SHP77 (cell line): ENCODE measurements at regions not wholly inside any gene's neighbourhood (a gene's known extent, or its start where the extent isn't known, plus 50 kb on each side); places are given as distances from the start of the nearest gene placed in this dataset.
"Not testable (repeated sequence)": the region's sequence is repeated elsewhere in the genome, so short reads cannot be mapped to it uniquely, and the experiment has no call there.

Experiments
- DNase-seq, 2 experiments: peaks; one replicate each; lab custom pipeline; 2025; lab: John Stamatoyannopoulos, UW

DNA sequence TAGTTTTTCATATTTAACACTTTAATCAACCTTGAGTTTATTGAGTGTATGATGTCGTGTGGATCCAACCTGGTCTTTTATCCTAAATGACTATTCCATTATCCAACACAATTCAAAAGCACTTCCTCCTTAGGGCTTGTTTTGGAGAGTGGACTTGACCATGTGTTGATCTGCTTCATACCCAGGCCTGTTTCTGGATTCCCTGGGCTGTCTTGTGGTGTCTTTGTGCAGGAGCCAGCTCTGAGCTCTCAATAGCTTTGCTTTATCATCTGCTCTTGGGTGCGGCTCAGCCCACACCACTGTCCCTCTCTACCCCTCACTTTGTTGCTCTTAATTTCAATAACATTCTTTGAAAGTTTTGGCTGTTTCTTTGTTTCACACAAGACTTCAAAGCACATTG is 70.9 kb upstream of the CHST15 start:
- no peak for DNase-seq

DNA sequence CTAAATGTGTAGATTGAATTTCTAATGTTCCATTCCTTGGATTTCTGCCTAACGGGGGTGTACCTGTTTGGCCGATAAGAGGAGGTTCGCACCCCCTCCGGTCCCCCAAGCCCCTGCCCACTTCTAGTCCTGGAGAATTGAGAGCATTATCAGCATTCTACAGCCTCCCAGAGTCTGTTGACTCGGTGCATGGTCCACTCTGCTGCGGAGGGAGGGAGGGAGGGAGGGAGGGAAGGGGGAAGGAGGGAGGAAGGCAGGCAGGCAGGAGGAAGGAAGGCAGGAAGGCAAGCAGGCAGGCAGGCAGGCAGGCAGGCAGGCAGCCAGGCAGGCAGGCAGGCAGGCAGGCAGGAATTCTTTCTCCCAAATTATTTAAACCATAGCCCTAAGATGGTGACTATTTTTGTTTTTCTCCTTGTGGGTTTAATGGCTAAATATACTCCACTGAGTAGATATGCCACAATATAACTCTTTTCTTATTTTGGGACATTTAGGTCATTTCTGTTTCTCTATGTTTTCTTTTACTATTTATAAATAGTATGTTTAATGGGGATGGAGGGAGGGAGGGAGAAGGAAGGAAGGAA is 69.5 kb upstream of the CHST15 start:
- no peak for DNase-seq

DNA sequence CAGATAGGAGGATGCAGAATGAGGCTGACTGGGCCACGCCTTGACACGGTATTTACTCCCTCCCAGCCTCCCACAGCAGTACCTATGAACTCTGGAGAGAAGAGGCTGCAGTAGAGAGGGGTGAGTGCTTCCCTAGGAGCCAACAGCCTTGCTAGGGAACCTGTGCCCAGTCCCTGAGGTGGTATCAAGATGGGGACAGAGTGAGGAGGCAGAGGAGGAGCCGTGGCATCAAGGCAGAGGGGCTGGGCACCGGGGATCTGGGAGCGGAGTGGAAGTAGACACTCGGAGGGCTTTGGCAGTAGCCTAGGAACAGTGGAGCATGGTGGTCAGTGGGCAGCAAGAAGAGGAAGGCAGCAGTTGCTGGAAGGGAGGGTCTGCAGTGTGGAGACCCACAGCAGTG is 68.7 kb upstream of the CHST15 start:
- no peak for DNase-seq

DNA sequence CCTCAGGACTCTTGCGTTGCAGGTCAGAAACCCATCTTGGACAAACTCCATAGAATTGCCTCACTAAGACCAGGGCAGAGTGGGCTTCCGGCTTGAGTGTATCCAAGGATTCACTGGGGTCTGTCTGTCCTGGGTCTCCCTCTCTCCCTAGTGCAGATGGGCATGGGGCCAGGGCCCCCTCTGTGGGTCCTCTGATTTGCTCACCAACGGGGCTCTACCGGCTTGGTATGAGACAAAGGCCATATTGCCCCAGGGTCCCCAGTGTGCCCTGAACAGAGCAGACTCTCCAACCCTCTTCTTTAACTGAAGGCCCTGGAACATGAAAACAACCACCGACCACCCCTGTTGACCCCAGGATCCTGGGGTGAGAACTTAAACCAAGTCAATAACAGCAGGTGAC is 68.2 kb upstream of the CHST15 start:
- no peak for DNase-seq

DNA sequence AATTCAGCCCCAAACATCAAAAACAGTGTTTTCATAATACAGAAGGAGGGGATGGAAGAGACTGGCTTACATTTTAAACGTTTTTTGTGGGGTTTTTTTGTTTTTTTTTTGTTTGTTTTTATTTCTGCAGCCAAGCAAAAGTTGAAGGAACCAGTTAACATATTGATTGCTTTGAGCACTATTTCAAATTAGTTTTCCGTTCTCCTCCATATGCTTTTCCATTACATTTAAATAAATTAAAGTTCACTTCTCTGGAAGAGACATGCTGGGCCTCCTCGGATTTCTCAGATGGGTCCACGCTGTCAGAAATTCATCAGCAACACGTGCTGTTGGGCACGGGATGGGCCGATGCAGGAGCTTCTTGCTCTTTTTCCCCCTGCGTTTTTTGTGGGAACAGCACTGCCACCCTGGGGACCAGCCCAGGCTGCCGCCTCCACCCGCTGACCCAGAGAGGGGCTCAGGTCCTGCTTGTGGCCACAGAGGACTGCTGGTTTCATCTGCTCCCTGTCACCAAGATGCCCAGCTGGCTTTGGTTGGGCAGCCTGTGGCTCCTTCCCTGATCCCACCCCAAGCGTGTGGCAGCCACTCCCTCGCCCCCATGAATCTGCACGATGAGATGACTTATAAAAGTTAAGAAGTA is 67.7 kb upstream of the CHST15 start:
- DNase-seq = no peak

DNA sequence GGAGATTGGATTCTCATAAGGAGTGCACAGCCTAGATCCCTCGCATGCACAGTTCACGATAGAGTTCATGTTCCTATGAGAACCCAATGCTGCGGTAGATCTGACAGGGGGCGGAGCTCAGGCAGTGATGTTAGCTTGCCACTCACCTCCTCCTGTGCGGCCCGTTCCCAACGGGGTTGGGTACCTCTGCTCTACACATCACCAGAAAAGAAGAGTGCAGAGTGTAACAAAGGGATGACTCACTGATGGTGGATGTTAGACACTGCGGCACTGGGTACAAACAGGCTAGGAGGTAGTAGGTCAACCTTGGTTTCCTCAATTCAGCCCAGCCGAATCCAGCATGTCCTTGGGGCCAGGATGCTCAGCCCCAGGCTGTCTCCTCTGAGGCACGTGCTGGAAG is 66.8 kb upstream of the CHST15 start:
- no peak for DNase-seq

DNA sequence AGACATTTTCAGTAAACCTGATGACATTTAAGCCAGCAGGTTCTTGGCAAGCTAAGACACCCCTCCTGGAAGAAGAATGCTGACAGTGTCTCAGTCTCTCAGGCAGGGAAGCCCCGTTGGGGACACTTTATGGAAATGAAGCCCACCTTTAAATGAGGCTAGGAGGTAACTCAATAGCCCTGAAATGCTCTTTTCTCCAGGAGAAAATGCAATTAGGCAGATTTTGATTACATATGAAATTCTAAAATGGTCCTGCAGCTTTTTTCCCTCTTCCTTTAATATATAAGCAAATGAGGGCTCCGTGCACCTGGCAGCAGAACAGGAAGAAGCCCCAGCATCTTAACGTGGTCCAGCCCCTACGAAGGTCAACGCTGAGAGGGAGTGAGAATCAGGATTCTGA is 65.8 kb upstream of the CHST15 start:
- DNase-seq = no peak

DNA sequence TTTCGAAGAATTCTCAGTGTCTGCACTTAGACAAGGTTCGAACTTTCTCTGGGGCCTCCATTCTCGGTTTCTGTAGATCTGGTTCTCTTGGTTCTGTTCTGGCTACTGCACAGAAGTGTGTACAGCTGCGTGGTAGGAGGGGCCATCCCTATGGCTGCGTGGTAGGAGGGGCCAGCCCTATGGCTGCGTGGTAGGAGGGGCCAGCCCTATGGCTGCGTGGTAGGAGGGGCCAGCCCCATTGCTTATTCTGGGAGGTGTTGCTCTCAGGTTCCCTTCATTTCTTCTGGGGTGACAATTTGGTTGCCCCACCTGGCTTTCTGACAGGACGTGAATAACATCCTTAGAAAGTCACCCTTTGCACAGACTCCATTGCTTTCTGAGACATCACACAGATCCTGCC is 65.2 kb upstream of the CHST15 start:
- no peak for DNase-seq

DNA sequence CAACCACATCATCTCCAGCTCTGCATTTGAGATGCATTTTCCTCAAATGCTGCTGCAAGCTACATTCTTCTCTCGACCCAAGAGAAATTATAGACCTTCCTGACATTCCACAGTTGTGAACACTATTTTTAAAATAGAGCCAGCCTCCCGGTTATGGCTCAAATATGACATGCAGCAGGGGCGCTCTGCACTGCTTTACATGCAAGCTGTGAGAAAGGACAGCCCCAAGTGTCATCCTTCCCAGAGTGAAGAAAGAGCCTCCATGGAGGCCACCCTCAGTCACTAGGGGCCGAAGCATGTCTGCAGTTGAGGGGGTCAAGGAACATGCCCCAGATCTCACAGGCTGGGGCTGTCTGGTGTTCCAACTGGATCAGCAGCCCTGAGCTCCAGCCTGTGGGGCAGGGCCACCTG is 63.9 kb upstream of the CHST15 start:
- no peak for DNase-seq

DNA sequence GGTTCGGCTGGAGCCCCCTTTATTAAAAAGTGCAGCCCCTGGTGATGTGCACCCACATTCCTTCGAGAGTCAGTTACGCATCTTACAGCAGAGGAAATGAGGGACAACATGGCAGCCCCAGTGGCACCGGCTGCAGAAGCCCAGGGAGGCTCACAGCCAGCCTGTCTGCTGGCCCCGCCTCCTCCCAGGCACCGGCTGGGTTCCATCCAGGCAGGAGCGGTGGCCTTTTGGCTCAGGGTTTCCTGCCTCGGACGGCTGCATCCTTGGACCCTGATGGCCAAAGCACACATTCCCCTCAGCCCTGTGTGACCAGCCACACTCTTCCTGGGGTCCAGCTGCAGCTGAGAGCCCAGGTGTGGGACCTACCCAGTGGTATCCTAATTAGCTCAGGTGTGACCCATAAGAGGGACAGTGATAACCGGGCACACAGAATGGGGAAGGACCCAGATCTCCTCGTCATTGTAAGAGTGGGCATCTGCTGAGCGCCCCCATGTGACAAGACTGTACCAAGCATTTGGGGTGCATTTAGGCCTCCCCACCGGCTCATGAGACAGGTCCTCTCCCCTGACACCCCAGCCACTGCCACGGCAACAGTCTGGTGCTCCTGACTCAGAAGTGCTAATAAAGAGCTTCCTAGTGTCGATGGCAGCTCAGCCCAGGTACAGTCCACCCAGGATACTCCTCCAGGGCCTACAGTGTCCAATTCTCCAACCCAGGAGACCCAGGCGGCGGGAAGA is 63.3 kb upstream of the CHST15 start:
- DNase-seq = no peak

DNA sequence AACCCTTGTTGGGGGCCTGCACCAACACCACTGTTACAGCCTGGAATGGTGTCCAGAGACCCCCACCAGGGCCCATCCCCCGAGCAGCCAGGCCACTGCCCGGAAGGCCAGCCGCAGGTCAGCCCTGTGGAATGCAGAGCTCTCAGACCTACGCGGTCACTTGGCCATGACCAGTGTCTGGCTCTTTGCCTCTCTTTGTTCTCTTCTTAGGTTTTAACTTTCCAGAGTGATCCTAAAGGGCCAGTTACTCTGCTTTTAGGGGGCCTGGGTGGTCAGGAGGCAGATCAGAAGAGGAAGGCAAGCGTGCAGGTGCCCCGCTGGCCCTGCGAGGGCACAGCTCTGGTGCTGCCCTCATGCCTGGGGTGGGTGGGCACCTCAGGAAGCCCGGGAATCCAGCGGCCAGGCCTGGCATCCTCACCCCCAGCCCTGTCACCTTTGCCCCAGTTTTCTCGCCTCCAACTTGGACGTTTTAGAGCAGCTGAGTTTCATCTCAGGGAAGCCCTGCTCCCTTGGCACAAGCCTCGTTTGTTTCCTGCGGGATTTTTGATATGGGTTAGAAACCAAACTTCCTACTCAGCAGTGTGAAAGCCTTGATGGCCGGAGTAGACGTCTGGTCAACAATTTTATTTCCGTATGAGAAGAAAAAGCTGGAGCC is 62.5 kb upstream of the CHST15 start:
- DNase-seq = no peak

DNA sequence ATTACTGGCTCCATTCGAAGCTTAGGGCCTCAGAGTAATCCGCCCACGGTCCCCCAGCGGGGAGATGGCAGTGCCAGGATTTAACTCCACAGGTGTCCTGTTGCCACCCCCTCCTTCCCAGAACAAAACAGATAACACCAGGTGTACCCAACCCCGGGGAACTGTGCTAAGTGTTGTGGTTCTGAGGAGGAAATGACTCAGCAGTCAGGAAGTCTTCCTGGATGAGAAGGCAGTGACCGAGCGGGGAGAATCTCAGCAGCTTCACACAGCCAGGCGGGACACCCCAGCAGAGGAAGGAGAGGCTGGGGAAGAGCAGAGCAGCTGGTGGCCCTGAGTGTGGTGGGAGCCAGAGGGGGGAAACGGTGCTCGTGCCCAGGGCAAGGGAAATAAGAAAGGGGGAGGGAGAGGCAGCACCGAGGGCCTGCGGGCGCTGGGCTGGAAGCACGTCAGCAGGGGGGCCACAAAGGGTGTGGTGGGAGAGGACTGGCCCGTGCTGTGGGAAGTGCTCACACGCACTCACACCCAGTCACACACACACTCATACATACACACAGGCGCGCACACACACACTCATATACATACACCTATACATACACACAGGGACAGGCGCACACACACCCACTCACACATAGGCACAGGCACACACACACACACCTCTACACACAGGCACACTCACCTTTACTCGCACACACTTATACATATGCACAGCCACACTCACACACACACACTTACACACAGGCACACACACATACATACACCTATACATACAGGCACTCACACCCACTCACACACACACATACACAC is 59.8 kb upstream of the CHST15 start:
- peak; percentile 85 for DNase-seq

DNA sequence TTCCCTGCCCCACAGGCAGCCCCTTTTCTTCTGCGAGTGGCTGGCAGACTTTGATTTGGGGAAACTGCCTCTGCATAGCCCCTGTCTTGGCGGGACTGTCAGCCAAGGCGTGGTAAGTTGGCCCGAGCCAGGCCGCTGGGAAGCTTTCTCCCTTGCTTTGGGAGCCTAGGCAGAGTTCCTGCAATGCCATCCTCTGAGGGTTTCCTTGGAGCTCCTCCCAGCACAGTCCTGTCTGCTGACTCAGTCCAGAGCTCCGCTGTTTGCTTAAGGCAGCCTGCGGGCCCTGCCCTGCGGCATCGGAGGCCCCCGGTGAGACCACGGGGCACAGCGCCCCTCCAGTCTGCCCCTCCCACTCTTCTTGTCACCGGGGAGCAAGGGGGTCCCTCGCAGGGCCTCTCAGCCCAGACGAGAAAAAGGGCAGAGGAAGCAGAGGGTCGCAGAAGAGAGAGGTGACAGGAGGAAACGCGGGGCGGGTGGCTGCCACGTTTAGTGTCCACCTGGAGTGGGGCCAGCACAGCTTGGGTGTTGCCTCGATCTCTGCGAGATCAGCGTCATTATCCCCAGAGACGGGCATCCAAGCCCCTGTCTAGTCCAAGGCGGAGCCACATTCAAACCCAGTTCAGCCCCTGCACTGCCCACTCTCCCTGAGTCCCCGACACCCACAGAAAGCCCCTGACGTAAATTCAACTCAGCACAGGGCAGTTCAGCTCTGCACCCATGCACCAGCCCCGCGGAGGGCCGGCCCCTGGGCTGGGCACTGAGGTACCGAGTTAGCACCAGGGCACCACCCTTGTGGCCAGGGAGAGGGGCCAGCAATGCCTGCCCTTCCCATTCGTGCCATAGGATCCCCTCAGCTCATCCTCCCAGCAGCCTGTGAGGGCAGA is 59.0 kb upstream of the CHST15 start:
- DNase-seq = peak; percentile 64 to 78

DNA sequence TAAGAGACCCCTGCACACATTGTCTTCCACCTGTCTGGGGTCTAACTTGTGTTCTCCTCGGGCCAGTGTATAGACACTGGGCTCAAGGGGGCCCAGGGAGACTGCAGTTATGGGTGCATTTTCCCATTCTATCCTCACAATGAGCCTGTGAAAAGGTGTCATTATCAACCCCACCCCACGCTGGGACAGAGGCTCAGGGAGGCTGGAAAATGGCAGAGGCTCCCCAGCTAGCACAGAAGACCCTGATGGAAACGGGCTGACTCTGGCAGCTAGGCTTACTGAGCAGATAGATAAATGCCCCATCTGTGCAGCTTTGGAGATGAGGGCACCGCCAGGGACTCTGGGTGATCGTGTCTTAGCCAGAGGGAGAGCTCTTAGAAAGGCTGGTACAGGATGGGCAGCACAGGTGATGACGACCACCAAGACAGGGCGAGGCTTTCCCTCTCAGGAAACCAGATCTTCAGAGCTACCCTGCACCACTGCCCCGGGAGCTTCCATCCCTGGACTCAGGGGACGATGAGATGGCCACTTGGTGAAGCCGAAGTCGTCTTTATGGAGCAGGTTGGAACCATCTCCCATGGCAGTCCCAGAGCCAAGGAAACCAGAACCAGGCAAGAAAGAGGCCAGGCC is 58.2 kb upstream of the CHST15 start:
- DNase-seq = no peak

DNA sequence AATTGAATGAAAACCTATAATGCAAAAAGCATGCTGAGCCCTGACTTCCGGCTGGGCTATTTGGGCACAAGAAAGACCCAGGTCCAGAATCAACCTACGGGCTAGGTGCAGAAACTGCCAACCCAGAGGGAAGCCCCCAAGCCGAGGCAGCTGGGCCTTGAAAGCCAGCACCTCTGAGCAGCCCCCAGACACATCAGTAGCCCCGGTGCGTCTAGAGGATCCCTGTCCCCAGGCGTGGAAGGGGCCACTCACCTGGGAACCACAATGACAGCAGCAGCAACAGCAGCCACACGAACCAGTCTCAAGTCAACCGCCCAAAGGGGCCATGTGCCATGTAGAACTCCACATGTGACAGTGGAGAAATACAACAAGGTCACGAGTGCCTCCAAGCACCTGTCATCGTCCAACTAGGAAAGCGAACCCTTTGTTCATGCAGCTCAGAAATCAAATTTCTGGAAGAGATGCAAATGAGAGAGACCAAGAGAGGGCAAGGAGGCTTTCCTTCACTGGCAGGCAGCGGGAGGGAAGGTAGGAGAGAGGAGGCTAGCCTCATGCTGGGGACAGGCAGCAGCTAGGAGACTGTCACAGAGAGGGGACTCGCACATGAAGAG is 57.5 kb upstream of the CHST15 start:
- no peak for DNase-seq

DNA sequence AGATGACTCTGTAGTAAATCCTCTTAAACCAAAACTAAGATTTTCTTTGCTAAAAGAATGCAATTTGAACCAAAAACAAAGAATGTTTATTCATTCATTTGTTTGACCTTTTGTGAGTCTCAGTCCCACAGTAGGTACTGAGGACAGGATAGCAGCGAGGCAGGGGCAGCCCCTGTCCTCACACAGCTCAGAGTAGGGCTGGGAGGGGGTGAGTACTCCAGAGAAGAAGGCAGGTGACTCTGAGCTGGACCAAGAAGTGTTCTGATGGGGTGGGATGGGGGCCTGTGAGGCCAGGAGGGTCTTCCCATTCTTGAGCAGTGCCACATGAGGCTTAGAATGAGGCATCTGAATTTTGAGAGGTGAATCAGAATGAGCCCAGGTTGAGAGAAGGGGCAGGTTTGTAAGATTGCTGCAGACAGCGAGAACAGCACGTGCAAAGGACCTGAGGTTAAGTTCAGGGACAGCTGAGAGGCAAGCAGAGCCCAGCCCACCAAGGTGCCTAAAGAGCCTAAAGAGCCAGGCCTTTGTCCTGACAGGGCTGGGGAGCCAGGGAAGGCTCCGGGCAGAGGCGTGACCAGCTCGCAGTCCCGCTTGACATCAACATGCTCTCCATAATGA is 56.9 kb upstream of the CHST15 start:
- no peak for DNase-seq

DNA sequence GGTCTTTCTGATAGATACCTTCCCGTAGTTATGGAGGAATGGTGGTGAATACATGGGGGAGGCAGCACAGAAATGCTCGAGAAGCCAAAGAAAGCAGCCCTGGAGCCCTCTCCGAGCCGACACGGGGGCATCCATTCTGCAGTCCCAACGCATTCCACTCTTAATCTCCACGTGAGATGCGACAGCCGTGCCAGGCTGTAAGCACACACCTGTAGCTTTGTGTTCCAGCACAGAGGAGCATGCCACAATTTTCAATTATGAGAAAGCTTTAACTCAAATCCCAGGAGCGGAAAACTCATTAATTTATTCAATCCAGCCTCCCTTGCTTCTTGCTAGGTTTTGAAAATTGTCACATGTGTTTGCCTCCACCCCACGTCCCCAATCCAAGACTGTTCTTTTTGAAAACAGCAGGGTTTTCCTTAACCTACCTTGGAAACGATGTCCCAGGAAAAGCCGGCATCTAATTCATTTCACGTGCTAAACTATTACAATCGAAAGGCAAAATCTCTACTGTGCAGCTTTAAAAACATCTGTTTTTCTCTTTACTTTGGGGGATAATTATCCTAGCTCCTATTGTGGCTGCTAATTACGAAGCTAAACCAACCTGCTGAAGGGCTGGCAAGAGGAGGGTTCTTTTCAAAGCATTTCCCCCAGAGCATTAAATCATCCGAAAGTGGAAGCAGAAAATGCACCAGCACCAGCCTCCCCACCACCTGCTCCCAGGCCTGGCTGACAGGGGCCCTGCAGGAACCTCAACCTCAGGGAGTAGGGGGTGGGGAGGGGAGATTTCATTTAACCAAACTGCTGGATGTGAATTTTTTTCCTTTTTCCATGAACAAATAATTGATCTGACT is 56.0 kb upstream of the CHST15 start:
- DNase-seq = peak; percentile 81 to 84

DNA sequence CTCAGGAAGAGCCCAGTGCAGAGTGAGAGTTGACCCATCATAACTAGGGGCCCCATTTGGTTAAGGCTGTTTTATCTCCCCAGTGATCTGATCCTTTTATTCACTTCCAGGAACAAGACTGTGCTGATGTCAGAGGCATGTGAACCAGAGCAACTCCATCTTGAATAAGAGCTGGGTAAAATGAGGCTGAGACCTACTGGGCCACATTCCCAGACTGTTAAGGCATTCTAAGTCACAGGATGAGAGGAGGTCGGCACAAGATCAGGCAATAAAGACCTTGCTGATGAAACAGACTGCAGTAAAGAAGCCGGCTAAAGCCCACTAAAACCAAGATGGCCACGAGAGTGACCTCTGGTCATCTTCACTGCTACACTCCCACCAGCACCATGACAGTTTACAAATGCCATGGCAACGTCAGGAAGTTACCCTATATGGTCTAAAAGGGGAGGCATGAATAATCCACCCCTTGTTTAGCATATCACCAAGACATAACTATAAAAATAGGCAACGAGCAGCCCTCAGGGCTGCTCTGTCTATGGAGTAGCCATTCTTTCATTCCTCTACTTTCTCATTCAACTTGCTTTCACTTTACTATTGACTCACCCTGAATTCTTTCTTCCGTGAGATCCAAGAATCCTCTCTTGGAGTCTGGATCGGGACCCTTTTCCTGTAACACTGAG is 55.3 kb upstream of the CHST15 start:
- DNase-seq = not testable (repeated sequence)
